ENCODE measurements at regions not wholly inside any gene's neighbourhood (a gene's known extent, or its start where the extent isn't known, plus 50 kb on each side); places are given as distances from the start of the nearest gene placed in this dataset.

DNA sequence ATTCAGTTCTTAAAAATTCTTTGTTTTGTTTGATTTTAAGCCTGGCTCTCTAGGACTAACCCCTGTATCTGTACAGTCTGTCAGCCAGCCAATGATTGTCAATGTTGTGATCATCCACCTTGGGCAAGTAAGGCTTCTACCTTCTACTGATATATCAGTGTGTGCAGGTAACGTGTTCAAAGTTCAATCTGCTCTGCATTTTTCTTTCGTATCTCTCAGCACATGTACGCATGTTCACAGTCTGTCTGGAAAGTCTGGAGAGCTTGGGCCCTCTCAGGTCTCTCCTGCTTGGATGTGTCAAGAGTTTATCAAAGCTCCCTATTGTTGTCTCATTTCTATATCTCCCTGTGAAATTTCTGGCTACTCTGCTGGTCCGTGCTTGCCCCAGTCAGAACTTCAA is 138.6 kb upstream of the VRK1 start:
- no peak overlapping the region for H3K27ac Mint-ChIP-seq (ENCODE audit: unreplicated experiment)
- TF ChIP-seq, protein P1, sequence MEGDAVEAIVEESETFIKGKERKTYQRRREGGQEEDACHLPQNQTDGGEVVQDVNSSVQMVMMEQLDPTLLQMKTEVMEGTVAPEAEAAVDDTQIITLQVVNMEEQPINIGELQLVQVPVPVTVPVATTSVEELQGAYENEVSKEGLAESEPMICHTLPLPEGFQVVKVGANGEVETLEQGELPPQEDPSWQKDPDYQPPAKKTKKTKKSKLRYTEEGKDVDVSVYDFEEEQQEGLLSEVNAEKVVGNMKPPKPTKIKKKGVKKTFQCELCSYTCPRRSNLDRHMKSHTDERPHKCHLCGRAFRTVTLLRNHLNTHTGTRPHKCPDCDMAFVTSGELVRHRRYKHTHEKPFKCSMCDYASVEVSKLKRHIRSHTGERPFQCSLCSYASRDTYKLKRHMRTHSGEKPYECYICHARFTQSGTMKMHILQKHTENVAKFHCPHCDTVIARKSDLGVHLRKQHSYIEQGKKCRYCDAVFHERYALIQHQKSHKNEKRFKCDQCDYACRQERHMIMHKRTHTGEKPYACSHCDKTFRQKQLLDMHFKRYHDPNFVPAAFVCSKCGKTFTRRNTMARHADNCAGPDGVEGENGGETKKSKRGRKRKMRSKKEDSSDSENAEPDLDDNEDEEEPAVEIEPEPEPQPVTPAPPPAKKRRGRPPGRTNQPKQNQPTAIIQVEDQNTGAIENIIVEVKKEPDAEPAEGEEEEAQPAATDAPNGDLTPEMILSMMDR (IDR thresholded peaks at IDR 0.05) = no peak
- DNase-seq (ENCODE audit: low spot score) = no peak
- no peaks in the 10 kb centered on the region for H3K4me1 Mint-ChIP-seq (ENCODE audit: low read depth)
- peaks cover 9% of the 10 kb centered on the region for H3K9me3 Mint-ChIP-seq (ENCODE audit: low read depth)
- H3K36me3 Mint-ChIP-seq (ENCODE audit: low read depth) = no peaks in the 10 kb centered on the region
- peaks cover 12% of the 10 kb centered on the region for H3K27me3 Mint-ChIP-seq (ENCODE audit: low read depth)
- no peak overlapping the region for H3K4me3 Mint-ChIP-seq (ENCODE audit: unreplicated experiment)

DNA sequence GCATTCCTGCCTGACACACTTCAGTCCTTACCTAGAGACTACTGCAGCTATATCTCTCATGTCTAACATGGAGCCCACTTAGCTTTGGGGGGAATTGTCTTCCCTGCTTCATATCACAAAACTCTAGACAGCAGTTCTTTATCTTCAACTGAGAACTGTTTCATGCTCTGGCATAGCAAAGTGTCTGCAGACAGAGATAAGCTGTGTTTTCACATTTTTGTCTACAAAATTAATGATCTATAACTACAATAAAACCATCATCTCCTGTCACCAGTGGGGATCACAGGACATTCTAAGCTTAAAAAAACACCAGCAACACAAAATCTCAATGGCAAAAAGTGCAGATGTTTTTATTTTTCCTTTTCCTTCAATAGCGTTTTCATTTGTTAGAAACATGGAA is 137.1 kb upstream of the VRK1 start:
- Mint-ChIP-seq H3K4me1 (ENCODE audit: low read depth) (no peaks in the 10 kb centered on the region), H3K36me3 (ENCODE audit: low read depth) (no peaks in the 10 kb centered on the region), H3K27ac (ENCODE audit: unreplicated experiment) (no peak overlapping the region), H3K27me3 (ENCODE audit: low read depth) (peaks cover 16% of the 10 kb centered on the region), H3K4me3 (ENCODE audit: unreplicated experiment) (no peak overlapping the region), H3K9me3 (ENCODE audit: low read depth) (peaks cover 9% of the 10 kb centered on the region)
- no peak for DNase-seq (ENCODE audit: low spot score)
- TF ChIP-seq, protein P1 (IDR thresholded peaks at IDR 0.05) = no peak

DNA sequence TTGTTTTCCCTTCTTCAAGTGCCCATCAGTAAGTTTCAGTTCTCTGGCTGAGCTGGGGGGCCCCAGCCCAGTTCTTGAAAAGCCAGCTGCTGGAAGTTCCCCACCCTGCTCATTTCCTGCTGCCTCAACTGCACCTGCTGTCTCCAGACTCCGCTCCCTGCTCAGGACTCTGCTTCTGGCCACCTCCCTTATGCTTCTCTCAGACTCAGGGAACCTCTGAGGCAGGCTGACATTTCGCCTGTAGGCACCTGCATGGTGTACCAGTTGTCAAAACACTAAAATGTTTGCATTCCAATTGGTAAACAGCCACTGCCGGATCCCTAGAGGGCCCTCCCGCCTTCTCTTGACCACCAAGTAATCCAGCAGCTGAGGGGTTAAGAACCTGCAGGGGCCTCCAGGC is 136.5 kb upstream of the VRK1 start:
- TF ChIP-seq, protein P1 (IDR thresholded peaks at IDR 0.05) = no peak
- Mint-ChIP-seq H3K4me3 (ENCODE audit: unreplicated experiment) (no peak overlapping the region), H3K36me3 (ENCODE audit: low read depth) (no peaks in the 10 kb centered on the region), H3K9me3 (ENCODE audit: low read depth) (peaks cover 5% of the 10 kb centered on the region), H3K27ac (ENCODE audit: unreplicated experiment) (no peak overlapping the region), H3K4me1 (ENCODE audit: low read depth) (no peaks in the 10 kb centered on the region), H3K27me3 (ENCODE audit: low read depth) (peaks cover 20% of the 10 kb centered on the region)
- DNase-seq (ENCODE audit: low spot score) = no peak

DNA sequence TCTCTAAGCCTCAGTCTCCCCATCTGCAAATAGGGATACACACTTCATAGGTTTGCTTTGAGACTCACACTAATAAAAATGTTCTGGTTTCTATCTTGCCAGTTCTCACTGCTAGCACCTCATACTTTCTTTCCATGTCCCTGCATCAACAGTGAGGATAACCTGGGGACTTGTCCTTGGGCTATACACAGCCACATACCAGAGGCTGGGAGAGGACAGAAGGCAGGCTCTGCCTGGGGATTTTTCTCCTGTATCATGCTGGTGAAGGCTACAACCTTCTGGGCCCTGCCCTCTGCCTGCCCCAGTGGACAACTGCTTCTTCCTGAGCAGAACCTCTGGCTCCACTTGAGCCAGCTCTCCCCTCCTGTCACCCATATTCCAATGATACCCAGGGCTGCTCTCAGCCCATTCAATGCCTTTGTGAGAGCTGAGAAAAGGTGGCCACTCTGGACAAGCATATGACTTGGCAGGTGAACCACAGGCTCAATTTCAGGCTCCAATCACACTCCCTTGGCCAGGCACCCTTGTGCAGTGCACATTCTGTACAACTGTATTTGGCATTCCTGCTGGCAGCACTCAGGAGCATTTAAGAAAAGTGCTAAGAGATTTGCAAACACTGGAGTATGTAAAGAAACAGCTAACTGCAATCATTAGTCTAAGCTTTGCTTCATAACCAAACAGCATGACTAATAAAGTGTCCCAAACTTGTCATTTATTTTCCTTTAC is 135.8 kb upstream of the VRK1 start:
- Mint-ChIP-seq H3K4me1 (ENCODE audit: low read depth) (no peaks in the 10 kb centered on the region), H3K27me3 (ENCODE audit: low read depth) (peaks cover 21% of the 10 kb centered on the region), H3K4me3 (ENCODE audit: unreplicated experiment) (no peak overlapping the region), H3K9me3 (ENCODE audit: low read depth) (peaks cover 5% of the 10 kb centered on the region), H3K36me3 (ENCODE audit: low read depth) (no peaks in the 10 kb centered on the region), H3K27ac (ENCODE audit: unreplicated experiment) (no peak overlapping the region)
- DNase-seq (ENCODE audit: low spot score) = no peak
- TF ChIP-seq, protein P1 (IDR thresholded peaks at IDR 0.05) = no peak

DNA sequence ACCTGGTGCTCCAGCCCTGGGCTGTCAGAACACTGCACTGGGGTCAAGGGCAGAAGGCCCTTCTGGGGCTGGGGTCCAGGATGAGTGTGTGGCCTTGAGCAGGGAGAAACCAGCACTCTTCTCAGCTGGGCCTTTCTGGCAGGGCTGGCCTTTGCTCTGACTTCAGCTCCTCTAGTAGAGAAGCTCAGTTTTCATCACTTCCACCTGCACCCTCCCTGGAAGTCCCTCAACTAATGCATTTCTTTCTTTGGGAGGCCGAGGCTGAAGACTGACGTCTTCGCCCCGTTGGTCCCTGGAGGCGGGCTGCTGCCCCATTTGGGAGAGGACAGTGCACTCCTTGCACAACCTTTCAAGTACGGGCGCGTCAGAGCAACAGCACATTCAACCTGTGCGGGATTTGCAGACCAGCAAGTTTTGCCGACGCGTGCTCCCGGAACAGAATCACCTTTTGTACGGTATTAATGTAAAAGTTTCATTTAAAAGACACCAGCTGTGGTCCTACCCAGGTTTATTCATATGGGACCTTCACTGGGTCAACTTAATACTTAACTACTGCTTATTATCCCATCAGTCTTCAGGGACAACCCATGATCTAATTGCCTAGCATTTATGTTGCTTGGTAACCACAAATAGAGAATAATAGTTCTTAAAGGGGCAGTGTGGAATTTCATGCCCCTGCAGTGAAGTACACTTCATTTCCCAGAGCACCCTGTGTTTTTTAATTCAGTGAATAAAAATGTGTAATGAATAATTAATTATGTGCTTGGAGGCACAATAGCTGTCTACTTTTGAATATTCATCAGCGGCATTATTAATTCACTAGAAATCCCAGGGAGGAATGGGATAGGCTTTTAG is 134.8 kb upstream of the VRK1 start:
- TF ChIP-seq, protein P1 (IDR thresholded peaks at IDR 0.05) = no peak
- Mint-ChIP-seq H3K4me1 (ENCODE audit: low read depth) (no peaks in the 10 kb centered on the region), H3K27ac (ENCODE audit: unreplicated experiment) (no peak overlapping the region), H3K36me3 (ENCODE audit: low read depth) (no peaks in the 10 kb centered on the region), H3K27me3 (ENCODE audit: low read depth) (peaks cover 21% of the 10 kb centered on the region), H3K4me3 (ENCODE audit: unreplicated experiment) (no peak overlapping the region), H3K9me3 (ENCODE audit: low read depth) (no peaks in the 10 kb centered on the region)
- no peak for DNase-seq (ENCODE audit: low spot score)

Data from chondrocyte (in vitro differentiated cells).